GM23338 (cell line): ENCODE measurements at regions not wholly inside any gene's neighbourhood (a gene's known extent, or its start where the extent isn't known, plus 50 kb on each side); places are given as distances from the start of the nearest gene placed in this dataset.

Experiments used
- ATAC-seq: fragments of 200-7000 bp; cut with Tn5 transposase; 3 replicates; pipeline ENCODE4 v1.9.1; 2020
- DNase-seq: peaks from one replicate; pipeline ENCODE4 v3.0.0-alpha.2; 2015; ENCODE audit warnings: low spot score
- H2AFZ ChIP-seq: fragments of 200-600 bp; sonication (generic); 2 replicates; pipeline ENCODE4 v1.8.0; 2016; ENCODE audit warnings: antibody characterized with exemption, mild to moderate bottlenecking, moderate library complexity
- H3F3A ChIP-seq: fragments of 200-600 bp; sonication (generic); replicated peaks from 2 replicates; pipeline ENCODE4 v1.8.0; 2017; ENCODE audit warnings: antibody characterized with exemption, mixed run types, low read depth
- H3K27ac ChIP-seq: fragments of 200-600 bp; sonication (generic); 2 replicates; pipeline ENCODE4 v1.6.1; 2016; ENCODE audit warnings: low read depth
- H3K27me3 ChIP-seq: fragments of 200-600 bp; sonication (generic); 2 replicates; pipeline ENCODE4 v1.8.0; 2016; ENCODE audit warnings: mild to moderate bottlenecking, mixed run types, moderate library complexity; ENCODE audit not compliant: insufficient read depth
- H3K36me3 ChIP-seq: fragments of 200-600 bp; sonication (generic); 2 replicates; pipeline ENCODE4 v1.8.0; 2016; ENCODE audit warnings: mild to moderate bottlenecking; ENCODE audit not compliant: insufficient read depth
- H3K4me1 ChIP-seq: fragments of 200-600 bp; sonication (generic); 2 replicates; pipeline ENCODE4 v1.8.0; 2016; ENCODE audit warnings: mild to moderate bottlenecking, moderate library complexity; ENCODE audit not compliant: insufficient read depth
- H3K4me2 ChIP-seq: fragments of 200-600 bp; sonication (generic); 2 replicates; pipeline ENCODE4 v1.7.1; 2017; ENCODE audit warnings: mixed run types
- H3K4me3 ChIP-seq: fragments of 200-600 bp; sonication (generic); 2 replicates; pipeline ENCODE4 v1.6.1; 2016; ENCODE audit warnings: mixed run types
- H3K79me2 ChIP-seq: fragments of 200-600 bp; sonication (generic); replicated peaks from 2 replicates; pipeline ENCODE4 v1.8.0; 2017; ENCODE audit warnings: mild to moderate bottlenecking; ENCODE audit not compliant: insufficient read depth
- H3K9me2 ChIP-seq: fragments of 200-600 bp; sonication (generic); 2 replicates; pipeline ENCODE4 v1.8.0; 2017; ENCODE audit not compliant: insufficient read depth
- H4K20me1 ChIP-seq: fragments of 200-600 bp; sonication (generic); replicated peaks from 2 replicates; pipeline ENCODE4 v1.8.0; 2017; ENCODE audit warnings: mild to moderate bottlenecking; ENCODE audit not compliant: insufficient read depth
- H3K27ac Mint-ChIP-seq: 2 replicates; pipeline ENCODE4 v1.8.0; 2020; ENCODE audit warnings: inconsistent platforms, mild to moderate bottlenecking, moderate library complexity, mixed read lengths
- H3K27me3 Mint-ChIP-seq: 3 replicates; pipeline ENCODE4 v1.8.0; 2022; ENCODE audit warnings: low read depth, mild to moderate bottlenecking, moderate library complexity, mixed read lengths, inconsistent platforms; ENCODE audit not compliant: insufficient read depth, poor library complexity
- H3K36me3 Mint-ChIP-seq: 3 replicates; pipeline ENCODE4 v1.8.0; 2021; ENCODE audit warnings: low read depth, mild to moderate bottlenecking, inconsistent platforms, moderate library complexity, mixed read lengths
- H3K4me1 Mint-ChIP-seq: 3 replicates; pipeline ENCODE4 v1.8.0; 2020; ENCODE audit warnings: mild to moderate bottlenecking, inconsistent platforms, mixed read lengths
- H3K4me3 Mint-ChIP-seq: 3 replicates; pipeline ENCODE4 v1.8.0; 2021; ENCODE audit warnings: moderate library complexity, mild to moderate bottlenecking, inconsistent platforms, mixed read lengths
- H3K9me3 Mint-ChIP-seq: 3 replicates; pipeline ENCODE4 v1.8.0; 2020; ENCODE audit warnings: moderate library complexity, mild to moderate bottlenecking, inconsistent platforms, mixed read lengths
- CREB1 ChIP-seq: fragments of 250-450 bp; sonication (Bioruptor Pico); IDR thresholded peaks from 2 replicates; pipeline ENCODE4 v1.5.0; 2020; ENCODE audit warnings: low read depth, mild to moderate bottlenecking, moderate library complexity
- EZH2 ChIP-seq: fragments of 200-600 bp; sonication (generic); IDR thresholded peaks from one replicate; pipeline ENCODE4 v1.8.0; 2017; ENCODE audit warnings: antibody characterized with exemption, mild to moderate bottlenecking, low read depth; ENCODE audit not compliant: unreplicated experiment
- EZH2phosphoT487 ChIP-seq: fragments of 200-600 bp; sonication (generic); IDR thresholded peaks from one replicate; pipeline ENCODE4 v1.8.1; 2018; ENCODE audit warnings: antibody characterized with exemption; ENCODE audit not compliant: unreplicated experiment
- JUNB ChIP-seq: IDR thresholded peaks from one replicate; pipeline ENCODE4 v1.6.1; 2016; ENCODE audit warnings: antibody characterized with exemption; ENCODE audit not compliant: unreplicated experiment
- NANOG ChIP-seq: IDR thresholded peaks from 2 replicates; pipeline ENCODE4 v1.6.1; 2016; ENCODE audit warnings: antibody characterized with exemption, borderline replicate concordance
- POLR2AphosphoS5 ChIP-seq: IDR thresholded peaks from 2 replicates; pipeline ENCODE4 v1.6.1; 2016; ENCODE audit warnings: antibody characterized with exemption, low read depth
- REST ChIP-seq: IDR thresholded peaks from one replicate; pipeline ENCODE4 v1.6.1; 2018; ENCODE audit warnings: antibody characterized with exemption; ENCODE audit not compliant: unreplicated experiment
- ZNF331 ChIP-seq: fragments of 250-450 bp; sonication (Bioruptor Pico); IDR thresholded peaks from 2 replicates; pipeline ENCODE4 v1.5.0; 2020; ENCODE audit warnings: low read depth, mild to moderate bottlenecking, moderate library complexity
- TF ChIP-seq, protein P1 (sequence below): fragments of 250-450 bp; sonication (Bioruptor Pico); IDR thresholded peaks from 2 replicates; pipeline ENCODE4 v1.5.0; 2020; ENCODE audit warnings: mild to moderate bottlenecking, moderate library complexity

- Mint-ChIP-seq H3K9me3 (peaks cover 10% of the 10 kb centered on the region), H3K4me3 (no peak overlapping the region), H3K27ac (no peak overlapping the region), H3K27me3 (no peaks in the 10 kb centered on the region), H3K4me1 (peaks cover 17% of the 10 kb centered on the region), H3K36me3 (peaks cover 3% of the 10 kb centered on the region; the same call in 2 of the 3 replicates)
- Histone ChIP-seq H4K20me1 (no peaks in the 10 kb centered on the region), H3K27me3 (no peaks in the 10 kb centered on the region), H3F3A (no peaks in the 10 kb centered on the region), H3K4me1 (no peaks in the 10 kb centered on the region; the same call in 1 of the 2 replicates), H3K79me2 (no peaks in the 10 kb centered on the region), H3K36me3 (no peaks in the 10 kb centered on the region), H3K27ac (no peak overlapping the region), H2AFZ (no peak overlapping the region), H3K4me3 (no peak overlapping the region), H3K4me2 (no peak overlapping the region), H3K9me2 (0 out of 2 replicates have a peak, but pooled peaks cover 13% of the 10 kb centered on the region)
- TF ChIP-seq EZH2 = no peak
- TF ChIP-seq POLR2AphosphoS5 = no peak
- TF ChIP-seq CREB1 (CRISPR knock-in tag) = no peak
- no peak for TF ChIP-seq ZNF331 (CRISPR knock-in tag)
- no peak for TF ChIP-seq NANOG
- TF ChIP-seq, protein P1, sequence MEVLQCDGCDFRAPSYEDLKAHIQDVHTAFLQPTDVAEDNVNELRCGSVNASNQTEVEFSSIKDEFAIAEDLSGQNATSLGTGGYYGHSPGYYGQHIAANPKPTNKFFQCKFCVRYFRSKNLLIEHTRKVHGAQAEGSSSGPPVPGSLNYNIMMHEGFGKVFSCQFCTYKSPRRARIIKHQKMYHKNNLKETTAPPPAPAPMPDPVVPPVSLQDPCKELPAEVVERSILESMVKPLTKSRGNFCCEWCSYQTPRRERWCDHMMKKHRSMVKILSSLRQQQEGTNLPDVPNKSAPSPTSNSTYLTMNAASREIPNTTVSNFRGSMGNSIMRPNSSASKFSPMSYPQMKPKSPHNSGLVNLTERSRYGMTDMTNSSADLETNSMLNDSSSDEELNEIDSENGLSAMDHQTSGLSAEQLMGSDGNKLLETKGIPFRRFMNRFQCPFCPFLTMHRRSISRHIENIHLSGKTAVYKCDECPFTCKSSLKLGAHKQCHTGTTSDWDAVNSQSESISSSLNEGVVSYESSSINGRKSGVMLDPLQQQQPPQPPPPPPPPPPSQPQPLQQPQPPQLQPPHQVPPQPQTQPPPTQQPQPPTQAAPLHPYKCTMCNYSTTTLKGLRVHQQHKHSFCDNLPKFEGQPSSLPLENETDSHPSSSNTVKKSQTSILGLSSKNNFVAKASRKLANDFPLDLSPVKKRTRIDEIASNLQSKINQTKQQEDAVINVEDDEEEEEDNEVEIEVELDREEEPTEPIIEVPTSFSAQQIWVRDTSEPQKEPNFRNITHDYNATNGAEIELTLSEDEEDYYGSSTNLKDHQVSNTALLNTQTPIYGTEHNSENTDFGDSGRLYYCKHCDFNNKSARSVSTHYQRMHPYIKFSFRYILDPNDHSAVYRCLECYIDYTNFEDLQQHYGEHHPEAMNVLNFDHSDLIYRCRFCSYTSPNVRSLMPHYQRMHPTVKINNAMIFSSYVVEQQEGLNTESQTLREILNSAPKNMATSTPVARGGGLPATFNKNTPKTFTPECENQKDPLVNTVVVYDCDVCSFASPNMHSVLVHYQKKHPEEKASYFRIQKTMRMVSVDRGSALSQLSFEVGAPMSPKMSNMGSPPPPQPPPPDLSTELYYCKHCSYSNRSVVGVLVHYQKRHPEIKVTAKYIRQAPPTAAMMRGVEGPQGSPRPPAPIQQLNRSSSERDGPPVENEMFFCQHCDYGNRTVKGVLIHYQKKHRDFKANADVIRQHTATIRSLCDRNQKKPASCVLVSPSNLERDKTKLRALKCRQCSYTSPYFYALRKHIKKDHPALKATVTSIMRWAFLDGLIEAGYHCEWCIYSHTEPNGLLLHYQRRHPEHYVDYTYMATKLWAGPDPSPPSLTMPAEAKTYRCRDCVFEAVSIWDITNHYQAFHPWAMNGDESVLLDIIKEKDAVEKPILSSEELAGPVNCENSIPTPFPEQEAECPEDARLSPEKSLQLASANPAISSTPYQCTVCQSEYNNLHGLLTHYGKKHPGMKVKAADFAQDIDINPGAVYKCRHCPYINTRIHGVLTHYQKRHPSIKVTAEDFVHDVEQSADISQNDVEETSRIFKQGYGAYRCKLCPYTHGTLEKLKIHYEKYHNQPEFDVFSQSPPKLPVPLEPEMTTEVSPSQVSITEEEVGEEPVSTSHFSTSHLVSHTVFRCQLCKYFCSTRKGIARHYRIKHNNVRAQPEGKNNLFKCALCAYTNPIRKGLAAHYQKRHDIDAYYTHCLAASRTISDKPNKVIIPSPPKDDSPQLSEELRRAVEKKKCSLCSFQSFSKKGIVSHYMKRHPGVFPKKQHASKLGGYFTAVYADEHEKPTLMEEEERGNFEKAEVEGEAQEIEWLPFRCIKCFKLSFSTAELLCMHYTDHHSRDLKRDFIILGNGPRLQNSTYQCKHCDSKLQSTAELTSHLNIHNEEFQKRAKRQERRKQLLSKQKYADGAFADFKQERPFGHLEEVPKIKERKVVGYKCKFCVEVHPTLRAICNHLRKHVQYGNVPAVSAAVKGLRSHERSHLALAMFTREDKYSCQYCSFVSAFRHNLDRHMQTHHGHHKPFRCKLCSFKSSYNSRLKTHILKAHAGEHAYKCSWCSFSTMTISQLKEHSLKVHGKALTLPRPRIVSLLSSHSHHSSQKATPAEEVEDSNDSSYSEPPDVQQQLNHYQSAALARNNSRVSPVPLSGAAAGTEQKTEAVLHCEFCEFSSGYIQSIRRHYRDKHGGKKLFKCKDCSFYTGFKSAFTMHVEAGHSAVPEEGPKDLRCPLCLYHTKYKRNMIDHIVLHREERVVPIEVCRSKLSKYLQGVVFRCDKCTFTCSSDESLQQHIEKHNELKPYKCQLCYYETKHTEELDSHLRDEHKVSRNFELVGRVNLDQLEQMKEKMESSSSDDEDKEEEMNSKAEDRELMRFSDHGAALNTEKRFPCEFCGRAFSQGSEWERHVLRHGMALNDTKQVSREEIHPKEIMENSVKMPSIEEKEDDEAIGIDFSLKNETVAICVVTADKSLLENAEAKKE (CRISPR knock-in tag) = no peak
- TF ChIP-seq EZH2phosphoT487 = no peak
- DNase-seq (no peak), ATAC-seq (no peak)
Observed at GRCh38 chr5:111598996-111599395, 86.7 kb upstream of the STARD4 start.

GRCh38 chr5:111597491-111597890, 85.2 kb upstream of the STARD4 start:
- no peaks in the 10 kb centered on the region for H3F3A ChIP-seq
- no peaks in the 10 kb centered on the region; the same call in 1 of the 2 replicates for H3K4me1 ChIP-seq
- peaks cover 14% of the 10 kb centered on the region for H3K9me3 Mint-ChIP-seq
- no peaks in the 10 kb centered on the region for H4K20me1 ChIP-seq
- no peak overlapping the region for H3K4me2 ChIP-seq
- DNase-seq (no peak), ATAC-seq (no peak)
- no peak overlapping the region for H2AFZ ChIP-seq
- no peak overlapping the region for H3K27ac Mint-ChIP-seq
- TF ChIP-seq REST (no peak), JUNB (no peak)
- no peaks in the 10 kb centered on the region for H3K27me3 ChIP-seq
- peaks cover 17% of the 10 kb centered on the region for H3K4me1 Mint-ChIP-seq
- H3K36me3 ChIP-seq = no peaks in the 10 kb centered on the region
- no peaks in the 10 kb centered on the region for H3K79me2 ChIP-seq
- H3K4me3 Mint-ChIP-seq = no peak overlapping the region
- peaks cover 3% of the 10 kb centered on the region; the same call in 2 of the 3 replicates for H3K36me3 Mint-ChIP-seq
- H3K27me3 Mint-ChIP-seq = no peaks in the 10 kb centered on the region
- 0 out of 2 replicates have a peak, but pooled peaks cover 13% of the 10 kb centered on the region for H3K9me2 ChIP-seq
- no peak overlapping the region for H3K27ac ChIP-seq
- no peak overlapping the region for H3K4me3 ChIP-seq
